ENCODE measurements at regions not wholly inside any gene's neighbourhood (a gene's known extent, or its start where the extent isn't known, plus 50 kb on each side); places are given as distances from the start of the nearest gene placed in this dataset.

- Histone ChIP-seq H3K27ac (ENCODE audit: low read depth, low read length) (no peak overlapping the region), H3K4me1 (ENCODE audit: control insufficient read depth in 5 of 5, insufficient read depth in 5 of 5, low read length in 5 of 5) (no peaks in the 10 kb centered on the region), H3K9ac (ENCODE audit: low read length in 5 of 5) (no peak overlapping the region), H3K27me3 (ENCODE audit: control insufficient read depth in 5 of 5, insufficient read depth in 4 of 5, low read length in 5 of 5) (peaks cover 0 to 3% (median 0%) of the 10 kb centered on the region in 5 donors), H3K9me3 (ENCODE audit: control insufficient read depth in 5 of 5, low read length in 5 of 5) (peaks cover 0 to 2% (median 0%) of the 10 kb centered on the region in 5 donors), H3K4me3 (ENCODE audit: low read depth in 1 of 5, low read length in 5 of 5) (no peak overlapping the region), H3K36me3 (ENCODE audit: control insufficient read depth in 5 of 5, insufficient read depth in 5 of 5, low read length in 5 of 5) (no peaks in the 10 kb centered on the region)
These were observed 292.2 kb upstream of the SLC10A2 start for GRCh38 chr13:103358255-103358932.

DNA sequence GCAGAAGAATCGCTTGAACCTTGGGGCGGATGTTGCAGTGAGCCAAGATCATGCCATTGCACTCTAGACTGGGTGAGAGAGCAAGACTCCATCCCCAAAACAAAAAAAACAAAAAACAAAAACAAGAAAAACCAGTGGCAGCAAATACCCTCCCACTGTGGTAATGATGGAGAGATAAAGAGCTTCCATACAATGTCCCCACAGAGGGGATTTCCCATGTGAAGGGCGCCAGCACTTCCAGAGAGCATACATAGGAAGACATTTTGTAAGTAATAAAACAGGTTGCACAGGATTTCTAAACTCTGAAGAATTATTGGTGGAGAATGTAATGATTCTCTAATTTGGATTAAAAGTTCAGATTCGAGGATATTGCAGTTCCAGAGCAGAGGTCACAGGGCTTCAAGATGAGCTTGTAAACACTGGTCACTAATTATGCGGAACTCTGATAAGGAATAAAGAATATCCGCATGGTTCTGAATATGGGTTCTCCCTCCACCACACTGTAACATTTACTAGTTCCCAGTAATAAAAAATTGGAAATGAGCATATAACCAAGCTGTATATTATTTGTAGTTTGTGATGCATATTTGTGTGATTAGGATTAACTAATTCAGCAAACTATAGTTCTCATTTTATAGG, 290.1 kb upstream of the SLC10A2 start:
- Histone ChIP-seq H3K36me3 (ENCODE audit: control insufficient read depth in 5 of 5, insufficient read depth in 5 of 5, low read length in 5 of 5) (no peaks in the 10 kb centered on the region), H3K9ac (ENCODE audit: low read length in 5 of 5) (no peak overlapping the region), H3K27me3 (ENCODE audit: control insufficient read depth in 5 of 5, insufficient read depth in 4 of 5, low read length in 5 of 5) (peaks cover 0 to 3% (median 0%) of the 10 kb centered on the region in 5 donors), H3K4me1 (ENCODE audit: control insufficient read depth in 5 of 5, insufficient read depth in 5 of 5, low read length in 5 of 5) (no peaks in the 10 kb centered on the region), H3K27ac (ENCODE audit: low read depth, low read length) (no peak overlapping the region), H3K4me3 (ENCODE audit: low read depth in 1 of 5, low read length in 5 of 5) (no peak overlapping the region), H3K9me3 (ENCODE audit: control insufficient read depth in 5 of 5, low read length in 5 of 5) (peaks cover 0 to 2% (median 0%) of the 10 kb centered on the region in 5 donors)

DNA sequence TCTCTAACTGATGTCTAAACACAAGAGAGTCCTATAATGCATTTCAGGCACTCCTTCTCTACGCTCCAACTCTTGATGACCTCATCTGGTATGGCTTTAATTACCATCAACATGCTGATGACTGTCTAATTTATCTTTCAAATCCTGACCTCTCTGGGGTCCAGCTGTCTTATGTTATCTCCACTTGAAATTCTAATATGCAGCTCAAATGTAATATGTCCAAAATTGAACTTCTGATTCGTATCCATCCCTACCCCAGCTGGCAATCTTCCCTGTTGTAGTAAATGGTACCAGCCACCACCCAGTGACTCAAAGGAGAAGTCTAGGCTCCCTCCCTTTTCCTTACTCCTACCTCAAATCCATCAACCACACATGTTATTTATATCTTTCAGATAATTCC, 288.0 kb upstream of the SLC10A2 start:
- Histone ChIP-seq H3K27me3 (ENCODE audit: control insufficient read depth in 5 of 5, insufficient read depth in 4 of 5, low read length in 5 of 5) (peaks cover 0 to 3% (median 0%) of the 10 kb centered on the region in 5 donors), H3K4me3 (ENCODE audit: low read depth in 1 of 5, low read length in 5 of 5) (no peak overlapping the region), H3K9me3 (ENCODE audit: control insufficient read depth in 5 of 5, low read length in 5 of 5) (peaks cover 0 to 2% (median 0%) of the 10 kb centered on the region in 5 donors), H3K27ac (ENCODE audit: low read depth, low read length) (no peak overlapping the region), H3K9ac (ENCODE audit: low read length in 5 of 5) (no peak overlapping the region), H3K4me1 (ENCODE audit: control insufficient read depth in 5 of 5, insufficient read depth in 5 of 5, low read length in 5 of 5) (no peaks in the 10 kb centered on the region), H3K36me3 (ENCODE audit: control insufficient read depth in 5 of 5, insufficient read depth in 5 of 5, low read length in 5 of 5) (no peaks in the 10 kb centered on the region)

- Histone ChIP-seq H3K27ac (ENCODE audit: low read depth, low read length) (no peak overlapping the region), H3K27me3 (ENCODE audit: control insufficient read depth in 5 of 5, insufficient read depth in 4 of 5, low read length in 5 of 5) (peaks cover 0 to 3% (median 0%) of the 10 kb centered on the region in 5 donors), H3K9me3 (ENCODE audit: control insufficient read depth in 5 of 5, low read length in 5 of 5) (peaks cover 0 to 2% (median 0%) of the 10 kb centered on the region in 5 donors), H3K4me3 (ENCODE audit: low read depth in 1 of 5, low read length in 5 of 5) (no peak overlapping the region), H3K4me1 (ENCODE audit: control insufficient read depth in 5 of 5, insufficient read depth in 5 of 5, low read length in 5 of 5) (no peaks in the 10 kb centered on the region), H3K9ac (ENCODE audit: low read length in 5 of 5) (no peak overlapping the region), H3K36me3 (ENCODE audit: control insufficient read depth in 5 of 5, insufficient read depth in 5 of 5, low read length in 5 of 5) (no peaks in the 10 kb centered on the region)
These were observed 285.0 kb upstream of the SLC10A2 start for GRCh38 chr13:103351035-103351828.

DNA sequence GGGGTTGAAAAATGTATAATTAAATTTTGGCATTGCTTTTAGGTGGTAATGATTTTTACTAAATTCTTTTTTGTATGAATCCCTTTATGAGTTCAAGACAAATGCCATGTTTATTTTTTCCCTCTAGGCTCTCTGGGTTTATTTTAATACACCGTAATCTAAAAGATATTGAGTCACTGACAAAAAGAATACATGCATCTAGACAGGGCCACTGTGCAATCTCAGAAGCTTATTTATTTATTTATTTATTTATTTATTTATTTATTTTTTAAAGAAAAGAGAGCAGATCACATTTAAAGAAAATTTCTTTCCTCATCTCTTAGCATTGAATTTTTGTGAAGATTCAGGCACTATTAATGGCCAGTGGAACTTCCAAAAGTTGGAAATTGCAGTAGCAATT, 283.9 kb upstream of the SLC10A2 start:
- Histone ChIP-seq H3K27me3 (ENCODE audit: control insufficient read depth in 5 of 5, insufficient read depth in 4 of 5, low read length in 5 of 5) (peaks cover 0 to 3% (median 0%) of the 10 kb centered on the region in 5 donors), H3K4me3 (ENCODE audit: low read depth in 1 of 5, low read length in 5 of 5) (no peak overlapping the region), H3K36me3 (ENCODE audit: control insufficient read depth in 5 of 5, insufficient read depth in 5 of 5, low read length in 5 of 5) (no peaks in the 10 kb centered on the region), H3K4me1 (ENCODE audit: control insufficient read depth in 5 of 5, insufficient read depth in 5 of 5, low read length in 5 of 5) (no peaks in the 10 kb centered on the region), H3K27ac (ENCODE audit: low read depth, low read length) (no peak overlapping the region), H3K9me3 (ENCODE audit: control insufficient read depth in 5 of 5, low read length in 5 of 5) (peaks cover 0 to 4% (median 0%) of the 10 kb centered on the region in 5 donors), H3K9ac (ENCODE audit: low read length in 5 of 5) (no peak overlapping the region)

DNA sequence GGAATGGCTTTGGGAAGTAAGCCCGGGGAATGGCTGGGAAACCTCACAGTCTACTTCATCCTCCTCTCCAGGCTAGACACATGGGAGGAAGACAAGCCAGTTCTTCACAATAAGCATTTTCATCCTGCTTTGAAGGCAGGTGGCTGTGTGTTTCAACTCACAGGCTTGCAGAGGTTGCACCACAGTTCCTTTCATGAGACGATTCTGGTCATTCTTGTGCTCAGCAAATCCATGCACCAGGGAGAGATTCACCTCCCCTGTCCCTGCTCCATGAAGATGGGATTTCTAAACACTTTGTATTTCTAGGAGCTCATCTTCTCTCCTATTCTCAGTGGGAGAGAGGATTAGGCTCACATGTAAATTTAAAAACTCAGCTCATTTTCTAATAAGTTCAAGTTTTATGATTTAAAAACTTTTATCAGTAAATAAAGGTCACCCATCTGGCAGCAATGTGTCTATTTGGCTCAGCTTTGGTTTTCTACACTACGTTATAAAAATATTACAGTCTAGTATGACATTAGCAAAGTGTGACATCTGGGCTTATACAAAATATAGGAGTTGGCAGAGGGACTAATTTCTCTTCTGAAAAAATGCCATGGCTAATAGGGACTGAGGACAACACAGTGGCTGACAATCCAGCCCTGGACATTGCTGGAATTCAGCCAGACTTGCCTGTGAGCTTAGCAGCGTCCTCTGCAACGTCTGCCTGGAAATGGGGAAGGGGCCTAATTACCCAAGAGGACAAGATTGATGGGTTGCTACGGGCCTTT, 283.2 kb upstream of the SLC10A2 start:
- Histone ChIP-seq H3K9ac (ENCODE audit: low read length in 5 of 5) (no peak overlapping the region), H3K9me3 (ENCODE audit: control insufficient read depth in 5 of 5, low read length in 5 of 5) (peaks cover 0 to 4% (median 3%) of the 10 kb centered on the region in 5 donors), H3K36me3 (ENCODE audit: control insufficient read depth in 5 of 5, insufficient read depth in 5 of 5, low read length in 5 of 5) (no peaks in the 10 kb centered on the region), H3K4me1 (ENCODE audit: control insufficient read depth in 5 of 5, insufficient read depth in 5 of 5, low read length in 5 of 5) (no peaks in the 10 kb centered on the region), H3K27me3 (ENCODE audit: control insufficient read depth in 5 of 5, insufficient read depth in 4 of 5, low read length in 5 of 5) (peaks cover 0 to 3% (median 0%) of the 10 kb centered on the region in 5 donors), H3K27ac (ENCODE audit: low read depth, low read length) (no peak overlapping the region), H3K4me3 (ENCODE audit: low read depth in 1 of 5, low read length in 5 of 5) (no peak overlapping the region)

GRCh38 chr13:103335241-103335640, 269.0 kb upstream of the SLC10A2 start:
- Histone ChIP-seq H3K36me3 (ENCODE audit: control insufficient read depth in 5 of 5, insufficient read depth in 5 of 5, low read length in 5 of 5) (no peaks in the 10 kb centered on the region), H3K27ac (ENCODE audit: low read depth, low read length) (no peak overlapping the region), H3K9me3 (ENCODE audit: control insufficient read depth in 5 of 5, low read length in 5 of 5) (peaks cover 0 to 2% (median 0%) of the 10 kb centered on the region in 5 donors), H3K27me3 (ENCODE audit: control insufficient read depth in 5 of 5, insufficient read depth in 4 of 5, low read length in 5 of 5) (no peaks in the 10 kb centered on the region), H3K4me3 (ENCODE audit: low read depth in 1 of 5, low read length in 5 of 5) (no peak overlapping the region), H3K4me1 (ENCODE audit: control insufficient read depth in 5 of 5, insufficient read depth in 5 of 5, low read length in 5 of 5) (no peaks in the 10 kb centered on the region), H3K9ac (ENCODE audit: low read length in 5 of 5) (no peak overlapping the region)

DNA sequence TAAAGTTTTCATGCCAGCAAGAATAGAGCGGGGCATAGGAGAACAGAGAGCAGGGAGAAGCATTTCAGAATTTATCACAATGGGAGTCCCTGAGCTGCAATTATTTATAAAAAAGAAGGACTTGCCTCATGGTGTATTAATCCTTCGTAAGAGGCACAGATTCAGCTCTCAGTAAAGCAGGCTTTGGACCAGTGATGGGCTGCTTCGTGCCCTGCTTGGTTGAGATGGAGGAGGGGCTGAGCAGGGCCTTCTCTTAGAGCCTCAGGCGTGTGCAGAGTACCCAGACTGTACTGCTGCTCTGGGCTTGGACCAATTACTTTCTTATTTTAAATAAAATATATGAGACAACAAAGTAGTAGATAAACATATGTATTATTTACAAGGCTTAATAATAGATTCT, 265.7 kb upstream of the SLC10A2 start:
- H3K27me3 ChIP-seq (ENCODE audit: control insufficient read depth in 5 of 5, insufficient read depth in 4 of 5, low read length in 5 of 5), result no peaks in the 10 kb centered on the region
- no peaks in the 10 kb centered on the region for H3K4me1 ChIP-seq (ENCODE audit: control insufficient read depth in 5 of 5, insufficient read depth in 5 of 5, low read length in 5 of 5)
- no peak overlapping the region for H3K27ac ChIP-seq (ENCODE audit: low read depth, low read length)
- no peak overlapping the region for H3K4me3 ChIP-seq (ENCODE audit: low read depth in 1 of 5, low read length in 5 of 5)
- no peaks in the 10 kb centered on the region for H3K36me3 ChIP-seq (ENCODE audit: control insufficient read depth in 5 of 5, insufficient read depth in 5 of 5, low read length in 5 of 5)
- no peak overlapping the region for H3K9ac ChIP-seq (ENCODE audit: low read length in 5 of 5)
- H3K9me3 ChIP-seq (ENCODE audit: control insufficient read depth in 5 of 5, low read length in 5 of 5), result no peaks in the 10 kb centered on the region

- no peaks in the 10 kb centered on the region for H3K36me3 ChIP-seq (ENCODE audit: control insufficient read depth in 5 of 5, insufficient read depth in 5 of 5, low read length in 5 of 5)
- no peaks in the 10 kb centered on the region for H3K27me3 ChIP-seq (ENCODE audit: control insufficient read depth in 5 of 5, insufficient read depth in 4 of 5, low read length in 5 of 5)
- no peaks in the 10 kb centered on the region for H3K9me3 ChIP-seq (ENCODE audit: control insufficient read depth in 5 of 5, low read length in 5 of 5)
- no peaks in the 10 kb centered on the region for H3K4me1 ChIP-seq (ENCODE audit: control insufficient read depth in 5 of 5, insufficient read depth in 5 of 5, low read length in 5 of 5)
- H3K9ac ChIP-seq (ENCODE audit: low read length in 5 of 5), result no peak overlapping the region
- no peak overlapping the region for H3K27ac ChIP-seq (ENCODE audit: low read depth, low read length)
- H3K4me3 ChIP-seq (ENCODE audit: low read depth in 1 of 5, low read length in 5 of 5), result no peak overlapping the region
These were observed 262.7 kb upstream of the SLC10A2 start for GRCh38 chr13:103328899-103329298.

All from subcutaneous abdominal adipose tissue (tissue), 5 donors.